ENCODE measurements at regions not wholly inside any gene's neighbourhood (a gene's known extent, or its start where the extent isn't known, plus 50 kb on each side); places are given as distances from the start of the nearest gene placed in this dataset.
A peak's percentile ranks its signal among the peaks of the same experiment; 100 is the strongest.

GRCh38 chr5:117793963-117794362, 1194.4 kb downstream of the DTWD2 start:
- no peak for TF ChIP-seq CTCF (conservative IDR thresholded peaks at IDR 0.05; ENCODE audit: low read depth, low read length)
- no peak for DNase-seq (ENCODE audit: low read depth)

GRCh38 chr5:117792476-117792875, 1195.9 kb downstream of the DTWD2 start:
- no peak for TF ChIP-seq CTCF (conservative IDR thresholded peaks at IDR 0.05; ENCODE audit: low read depth, low read length)
- no peak for DNase-seq (ENCODE audit: low read depth)

More at GRCh38 chr5:117793963-117794362, 1194.4 kb downstream of the DTWD2 start:
- no peak overlapping the region for H3K4me3 ChIP-seq (ENCODE audit: low read depth, low read length)

GRCh38 chr5:117788596-117788995, 1199.8 kb downstream of the DTWD2 start:
- peak; percentile 38 for TF ChIP-seq CTCF (conservative IDR thresholded peaks at IDR 0.05; ENCODE audit: low read depth, low read length)
- peak; percentile 52 for DNase-seq (ENCODE audit: low read depth)
- no peak overlapping the region for H3K4me3 ChIP-seq (ENCODE audit: low read depth, low read length)

More at GRCh38 chr5:117792476-117792875, 1195.9 kb downstream of the DTWD2 start:
- H3K4me3 ChIP-seq (ENCODE audit: low read depth, low read length) = no peak overlapping the region

GRCh38 chr5:117779171-117779570, 1204.5 kb upstream of the SEMA6A start:
- no peak overlapping the region for H3K4me3 ChIP-seq (ENCODE audit: low read depth, low read length)
- TF ChIP-seq CTCF (conservative IDR thresholded peaks at IDR 0.05; ENCODE audit: low read depth, low read length) = no peak
- DNase-seq (ENCODE audit: low read depth) = no peak

GRCh38 chr5:117776977-117777376, 1202.4 kb upstream of the SEMA6A start:
- no peak overlapping the region for H3K4me3 ChIP-seq (ENCODE audit: low read depth, low read length)
- no peak for DNase-seq (ENCODE audit: low read depth)
- TF ChIP-seq CTCF (conservative IDR thresholded peaks at IDR 0.05; ENCODE audit: low read depth, low read length) = no peak

GRCh38 chr5:117769877-117770276, 1195.3 kb upstream of the SEMA6A start:
- no peak for TF ChIP-seq CTCF (conservative IDR thresholded peaks at IDR 0.05; ENCODE audit: low read depth, low read length)
- DNase-seq (ENCODE audit: low read depth) = no peak
- no peak overlapping the region for H3K4me3 ChIP-seq (ENCODE audit: low read depth, low read length)

- no peak for TF ChIP-seq CTCF (conservative IDR thresholded peaks at IDR 0.05; ENCODE audit: low read depth, low read length)
- no peak overlapping the region for H3K4me3 ChIP-seq (ENCODE audit: low read depth, low read length)
- DNase-seq (ENCODE audit: low read depth) = no peak
These were observed 1188.6 kb upstream of the SEMA6A start for GRCh38 chr5:117763271-117763670.
